Osteoblast (primary cell): ENCODE measurements at regions not wholly inside any gene's neighbourhood (a gene's known extent, or its start where the extent isn't known, plus 50 kb on each side); places are given as distances from the start of the nearest gene placed in this dataset.

Experiments used
- DNase-seq: peaks from one replicate; pipeline ENCODE4 v3.0.0; 2011; ENCODE audit warnings: low spot score, mixed read lengths; ENCODE audit not compliant: insufficient read length; ENCODE audit errors: missing footprints
- H2AFZ ChIP-seq: 2 replicates; pipeline ENCODE4 v1.6.0; 2011; ENCODE audit warnings: mild to moderate bottlenecking, low read length
- H3K27ac ChIP-seq: 2 replicates; pipeline ENCODE4 v1.5.1; 2011; ENCODE audit warnings: mild to moderate bottlenecking, low read depth, low read length, moderate library complexity
- H3K27me3 ChIP-seq: 2 replicates; pipeline ENCODE4 v1.6.0; 2012; ENCODE audit warnings: mild to moderate bottlenecking, control low read depth, inconsistent platforms, low read length, moderate library complexity; ENCODE audit not compliant: insufficient read depth
- H3K36me3 ChIP-seq: 2 replicates; pipeline ENCODE4 v1.5.1; 2011; ENCODE audit warnings: mild to moderate bottlenecking, low read length, control low read depth, moderate library complexity; ENCODE audit not compliant: insufficient read depth
- H3K4me1 ChIP-seq: 2 replicates; pipeline ENCODE4 v1.5.1; 2011; ENCODE audit warnings: mild to moderate bottlenecking, low read length, control low read depth, moderate library complexity; ENCODE audit not compliant: insufficient read depth
- H3K4me2 ChIP-seq: 2 replicates; pipeline ENCODE4 v1.6.0; 2011; ENCODE audit warnings: mild to moderate bottlenecking, low read length; ENCODE audit not compliant: insufficient read depth
- H3K4me3 ChIP-seq: fragments of 200-600 bp; sonication (generic); 3 replicates; pipeline ENCODE4 v1.5.1; 2012; ENCODE audit warnings: mild to moderate bottlenecking, low read length, inconsistent platforms; ENCODE audit not compliant: insufficient read depth
- H3K79me2 ChIP-seq: 2 replicates; pipeline ENCODE4 v1.6.0; 2012; ENCODE audit warnings: mild to moderate bottlenecking, low read length, control low read depth, inconsistent platforms; ENCODE audit not compliant: insufficient read depth
- H3K9me3 ChIP-seq: 2 replicates; pipeline ENCODE4 v1.5.1; 2011; ENCODE audit warnings: low read depth, low read length, control low read depth
- H4K20me1 ChIP-seq: 2 replicates; pipeline ENCODE4 v1.6.0; 2012; ENCODE audit warnings: mild to moderate bottlenecking, low read length, control low read depth; ENCODE audit not compliant: insufficient read depth
- CTCF ChIP-seq: IDR thresholded peaks from 2 replicates; pipeline ENCODE4 v1.5.1; 2011; ENCODE audit warnings: mild to moderate bottlenecking, low read depth, low read length, moderate library complexity; ENCODE audit errors: extremely low read depth

DNA sequence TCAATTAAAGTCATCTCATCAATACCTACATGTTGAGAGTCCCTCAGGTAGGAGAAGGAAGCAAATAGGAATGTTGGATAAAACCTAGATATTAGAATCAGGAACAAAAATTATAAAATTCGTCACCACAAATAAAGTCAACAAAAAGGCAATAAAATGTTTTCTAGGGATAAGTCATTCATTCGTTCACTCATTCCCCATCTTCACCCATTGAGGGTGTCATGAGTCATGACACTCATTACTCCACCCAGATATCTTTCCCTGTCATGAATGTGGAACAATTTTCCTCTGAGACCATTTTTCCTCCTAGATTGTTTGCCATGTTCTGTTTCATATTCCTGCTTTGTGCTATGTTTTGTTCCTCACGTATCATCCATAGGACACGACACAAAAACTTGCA is 50.9 kb upstream of the OLIG3 start:
- no peaks in the 10 kb centered on the region for H3K9me3 ChIP-seq
- no peak overlapping the region for H2AFZ ChIP-seq
- H3K4me3 ChIP-seq: no peak overlapping the region
- no peaks in the 10 kb centered on the region for H3K27me3 ChIP-seq
- no peak for DNase-seq
- H3K36me3 ChIP-seq: no peaks in the 10 kb centered on the region
- TF ChIP-seq CTCF: no peak
- no peaks in the 10 kb centered on the region for H4K20me1 ChIP-seq
- H3K4me2 ChIP-seq: no peak overlapping the region
- no peak overlapping the region for H3K27ac ChIP-seq
- no peaks in the 10 kb centered on the region for H3K4me1 ChIP-seq
- no peaks in the 10 kb centered on the region for H3K79me2 ChIP-seq

- H4K20me1 ChIP-seq: no peaks in the 10 kb centered on the region
- no peaks in the 10 kb centered on the region for H3K4me1 ChIP-seq
- H3K36me3 ChIP-seq: no peaks in the 10 kb centered on the region
- no peak overlapping the region for H3K4me3 ChIP-seq
- H3K27me3 ChIP-seq: no peaks in the 10 kb centered on the region
- no peak overlapping the region for H2AFZ ChIP-seq
- H3K4me2 ChIP-seq: no peak overlapping the region
- DNase-seq: no peak
- no peak for TF ChIP-seq CTCF
- no peaks in the 10 kb centered on the region for H3K79me2 ChIP-seq
- no peaks in the 10 kb centered on the region for H3K9me3 ChIP-seq
- no peak overlapping the region for H3K27ac ChIP-seq
These were observed 53.0 kb upstream of the OLIG3 start for GRCh38 chr6:137547186-137547585.

DNA sequence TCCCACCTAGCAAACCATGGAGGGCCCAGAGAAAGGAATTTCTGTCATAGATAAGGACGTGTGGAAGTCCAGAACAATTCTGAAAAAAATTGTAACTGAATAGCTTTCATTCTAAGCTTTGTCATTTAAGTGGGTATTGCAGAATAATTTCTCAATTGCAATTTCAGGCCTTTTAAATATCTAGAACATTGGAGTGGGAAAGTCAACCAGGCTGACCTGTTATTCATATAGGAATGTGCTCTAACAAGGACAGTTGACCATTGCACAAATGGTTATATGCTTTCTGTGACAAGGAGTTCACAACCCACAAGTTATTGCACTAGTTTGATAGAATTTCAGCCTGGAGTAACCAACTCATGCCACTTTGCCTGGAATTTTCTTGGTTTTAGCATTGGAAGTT is 53.4 kb upstream of the OLIG3 start:
- H3K36me3 ChIP-seq: no peaks in the 10 kb centered on the region
- H2AFZ ChIP-seq: no peak overlapping the region
- H3K9me3 ChIP-seq: no peaks in the 10 kb centered on the region
- H4K20me1 ChIP-seq: no peaks in the 10 kb centered on the region
- no peak for DNase-seq
- no peak overlapping the region for H3K4me2 ChIP-seq
- no peak overlapping the region for H3K27ac ChIP-seq
- no peaks in the 10 kb centered on the region for H3K79me2 ChIP-seq
- H3K27me3 ChIP-seq: no peaks in the 10 kb centered on the region
- H3K4me3 ChIP-seq: no peak overlapping the region
- no peaks in the 10 kb centered on the region for H3K4me1 ChIP-seq
- TF ChIP-seq CTCF: no peak

DNA sequence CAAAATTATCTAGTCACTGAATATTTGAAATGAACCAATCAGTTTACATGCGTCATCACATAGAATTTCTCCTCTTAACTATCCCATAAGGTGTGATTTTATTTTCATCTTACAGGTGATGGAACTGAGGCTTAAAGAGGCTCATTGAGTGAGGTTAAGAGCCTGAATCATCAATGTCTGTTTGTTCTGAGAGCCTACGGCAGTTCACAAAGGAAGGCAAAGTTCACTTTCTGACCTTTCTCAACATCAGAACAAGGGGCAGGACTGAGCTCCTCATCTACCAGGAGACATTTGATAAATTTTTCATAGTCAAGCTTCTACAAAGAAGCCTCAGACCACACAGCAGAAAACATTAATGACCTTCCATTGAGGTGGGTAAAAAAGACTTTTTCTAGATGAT is 54.9 kb upstream of the OLIG3 start:
- no peak for TF ChIP-seq CTCF
- Histone ChIP-seq H4K20me1 (no peaks in the 10 kb centered on the region), H3K4me2 (no peak overlapping the region), H3K27me3 (no peaks in the 10 kb centered on the region), H3K36me3 (no peaks in the 10 kb centered on the region), H3K4me3 (no peak overlapping the region), H2AFZ (no peak overlapping the region), H3K4me1 (no peaks in the 10 kb centered on the region), H3K27ac (no peak overlapping the region), H3K79me2 (no peaks in the 10 kb centered on the region), H3K9me3 (no peaks in the 10 kb centered on the region)
- DNase-seq: no peak
